Endodermal cell (in vitro differentiated cells): ENCODE measurements at regions not wholly inside any gene's neighbourhood (a gene's known extent, or its start where the extent isn't known, plus 50 kb on each side); places are given as distances from the start of the nearest gene placed in this dataset.
"Not testable (repeated sequence)": the region's sequence is repeated elsewhere in the genome, so short reads cannot be mapped to it uniquely, and the experiment has no call there.

Experiments
- DNase-seq: peaks from one replicate; pipeline ENCODE4 v3.0.0-alpha.2; 2017
- H3K27ac ChIP-seq: 2 replicates; pipeline ENCODE4 v1.5.1; 2013; ENCODE audit warnings: mild to moderate bottlenecking, low read depth, low read length, moderate library complexity
- H3K27me3 ChIP-seq: 2 replicates; pipeline ENCODE4 v1.6.1; 2013; ENCODE audit warnings: mild to moderate bottlenecking, low read length, moderate library complexity; ENCODE audit not compliant: insufficient read depth, control insufficient read depth, poor library complexity, severe bottlenecking
- H3K36me3 ChIP-seq: 2 replicates; pipeline ENCODE4 v1.7.0; 2013; ENCODE audit warnings: mild to moderate bottlenecking, low read length, moderate library complexity; ENCODE audit not compliant: control insufficient read depth, insufficient read depth
- H3K4me1 ChIP-seq: one replicate; pipeline ENCODE4 v1.7.0; 2013; ENCODE audit warnings: low read length; ENCODE audit not compliant: control insufficient read depth, insufficient read depth
- H3K4me3 ChIP-seq: 2 replicates; pipeline ENCODE4 v1.5.1; 2013; ENCODE audit warnings: mild to moderate bottlenecking, low read length, moderate library complexity
- H3K9ac ChIP-seq: 2 replicates; pipeline ENCODE4 v1.6.1; 2013; ENCODE audit warnings: mild to moderate bottlenecking, low read length, moderate library complexity; ENCODE audit not compliant: poor library complexity, severe bottlenecking; ENCODE audit errors: extremely low read depth
- H3K9me3 ChIP-seq: 2 replicates; pipeline ENCODE4 v1.6.1; 2013; ENCODE audit warnings: mild to moderate bottlenecking, low read length, moderate library complexity; ENCODE audit not compliant: control insufficient read depth
- H3K27ac Mint-ChIP-seq: 2 replicates; pipeline ENCODE4 v1.8.0; 2020; ENCODE audit warnings: mixed read lengths
- H3K27me3 Mint-ChIP-seq: 2 replicates; pipeline ENCODE4 v1.8.0; 2021; ENCODE audit warnings: mild to moderate bottlenecking, mixed read lengths; ENCODE audit not compliant: insufficient read depth
- H3K36me3 Mint-ChIP-seq: 2 replicates; pipeline ENCODE4 v1.8.0; 2020; ENCODE audit warnings: low read depth, mixed read lengths
- H3K4me1 Mint-ChIP-seq: 2 replicates; pipeline ENCODE4 v1.8.0; 2020; ENCODE audit warnings: mixed read lengths
- H3K4me3 Mint-ChIP-seq: 2 replicates; pipeline ENCODE4 v1.8.0; 2020; ENCODE audit warnings: mild to moderate bottlenecking, moderate library complexity, mixed read lengths
- H3K9me3 Mint-ChIP-seq: 2 replicates; pipeline ENCODE4 v1.8.0; 2020; ENCODE audit warnings: mild to moderate bottlenecking, mixed read lengths
- CTCF ChIP-seq: fragments of 200-600 bp; sonication (generic); conservative IDR thresholded peaks from 2 replicates; pipeline ENCODE4 v1.5.0; 2021; ENCODE audit warnings: antibody characterized with exemption, mild to moderate bottlenecking
- WGBS, 2 experiments: methylation state at CpG; one replicate each; pipeline versions ENCODE4 v1.1.5 to v1.1.7; 2013; ENCODE audit warnings: missing lambda C conversion rate in 2 of 2, mixed read lengths in 1 of 2; ENCODE audit not compliant: insufficient coverage in 1 of 2, insufficient read length in 1 of 2; 5-methylcytosine and 5-hydroxymethylcytosine counted together

GRCh38 chr6:93644611-93645010 is 225.3 kb upstream of the EPHA7 start:
- Mint-ChIP-seq H3K4me1 (no peaks in the 10 kb centered on the region), H3K27me3 (no peaks in the 10 kb centered on the region), H3K36me3 (no peaks in the 10 kb centered on the region), H3K27ac (no peak overlapping the region), H3K4me3 (no peak overlapping the region), H3K9me3 (peaks cover 2% of the 10 kb centered on the region)
- no peak overlapping the region for H3K9ac ChIP-seq
- 94 to 100% methylated on average over 4 to 5 of the region's 5 CpGs for whole genome bisulfite sequencing, 2 experiments
- TF ChIP-seq CTCF, result no peak
- no peak overlapping the region for H3K27ac ChIP-seq
- no peaks in the 10 kb centered on the region for H3K4me1 ChIP-seq
- no peak for DNase-seq
- H3K27me3 ChIP-seq, result no peaks in the 10 kb centered on the region
- H3K4me3 ChIP-seq, result no peak overlapping the region
- no peaks in the 10 kb centered on the region for H3K36me3 ChIP-seq
- peaks cover 5% of the 10 kb centered on the region for H3K9me3 ChIP-seq

- no peak overlapping the region for H3K9ac ChIP-seq
- Mint-ChIP-seq H3K4me1 (no peaks in the 10 kb centered on the region), H3K9me3 (peaks cover 20% of the 10 kb centered on the region), H3K4me3 (no peak overlapping the region), H3K27ac (no peak overlapping the region), H3K27me3 (peaks cover 2% of the 10 kb centered on the region), H3K36me3 (no peaks in the 10 kb centered on the region)
- H3K27ac ChIP-seq, result no peak overlapping the region
- H3K9me3 ChIP-seq, result no peaks in the 10 kb centered on the region
- H3K4me1 ChIP-seq, result no peaks in the 10 kb centered on the region
- no peak for DNase-seq
- no peaks in the 10 kb centered on the region for H3K36me3 ChIP-seq
- H3K4me3 ChIP-seq, result no peak overlapping the region
- no peaks in the 10 kb centered on the region for H3K27me3 ChIP-seq
- TF ChIP-seq CTCF, result no peak
Measured at GRCh38 chr6:93639126-93639525, 219.8 kb upstream of the EPHA7 start.

- not testable (repeated sequence) for H3K27ac ChIP-seq, H3K9ac ChIP-seq, H3K27me3 ChIP-seq, H3K4me1 ChIP-seq, H3K27me3 Mint-ChIP-seq, H3K4me1 Mint-ChIP-seq, H3K9me3 ChIP-seq, H3K4me3 ChIP-seq, H3K36me3 ChIP-seq, H3K36me3 Mint-ChIP-seq
- H3K9me3 Mint-ChIP-seq, result peaks cover 20% of the 10 kb centered on the region
- peak overlapping the region; percentile 98 for H3K27ac Mint-ChIP-seq
- WGBS, 2 experiments, result 91 to 95% methylated on average over 22 to 36 of the region's 38 CpGs
- peak overlapping the region; percentile 78 for H3K4me3 Mint-ChIP-seq
- DNase-seq, result peak; percentile 60
Measured at GRCh38 chr6:93636987-93637664, 217.8 kb upstream of the EPHA7 start.

GRCh38 chr6:93624408-93624807 is 205.0 kb upstream of the EPHA7 start:
- Mint-ChIP-seq H3K27ac (no peak overlapping the region), H3K4me1 (no peaks in the 10 kb centered on the region), H3K4me3 (no peak overlapping the region), H3K27me3 (peaks cover 10% of the 10 kb centered on the region), H3K36me3 (no peaks in the 10 kb centered on the region), H3K9me3 (no peaks in the 10 kb centered on the region)
- Histone ChIP-seq H3K4me1 (peaks cover 2% of the 10 kb centered on the region), H3K27ac (no peak overlapping the region), H3K4me3 (no peak overlapping the region), H3K9ac (no peak overlapping the region), H3K9me3 (no peaks in the 10 kb centered on the region), H3K36me3 (no peaks in the 10 kb centered on the region), H3K27me3 (no peaks in the 10 kb centered on the region)
- TF ChIP-seq CTCF, result no peak
- DNase-seq, result no peak
- WGBS, 2 experiments, result 85 to 86% methylated on average over 2 to 3 of the region's 3 CpGs
